GM19328 (cell line): ENCODE measurements at regions not wholly inside any gene's neighbourhood (a gene's known extent, or its start where the extent isn't known, plus 50 kb on each side); places are given as distances from the start of the nearest gene placed in this dataset.
"Not testable (repeated sequence)": the region's sequence is repeated elsewhere in the genome, so short reads cannot be mapped to it uniquely, and the experiment has no call there.

Experiments
- ATAC-seq: cut with Tn5 transposase; IDR thresholded peaks from one replicate; pipeline ENCODE4 v1.9.1; 2021; ENCODE audit warnings: mild to moderate bottlenecking, moderate library complexity; ENCODE audit not compliant: unreplicated experiment

DNA sequence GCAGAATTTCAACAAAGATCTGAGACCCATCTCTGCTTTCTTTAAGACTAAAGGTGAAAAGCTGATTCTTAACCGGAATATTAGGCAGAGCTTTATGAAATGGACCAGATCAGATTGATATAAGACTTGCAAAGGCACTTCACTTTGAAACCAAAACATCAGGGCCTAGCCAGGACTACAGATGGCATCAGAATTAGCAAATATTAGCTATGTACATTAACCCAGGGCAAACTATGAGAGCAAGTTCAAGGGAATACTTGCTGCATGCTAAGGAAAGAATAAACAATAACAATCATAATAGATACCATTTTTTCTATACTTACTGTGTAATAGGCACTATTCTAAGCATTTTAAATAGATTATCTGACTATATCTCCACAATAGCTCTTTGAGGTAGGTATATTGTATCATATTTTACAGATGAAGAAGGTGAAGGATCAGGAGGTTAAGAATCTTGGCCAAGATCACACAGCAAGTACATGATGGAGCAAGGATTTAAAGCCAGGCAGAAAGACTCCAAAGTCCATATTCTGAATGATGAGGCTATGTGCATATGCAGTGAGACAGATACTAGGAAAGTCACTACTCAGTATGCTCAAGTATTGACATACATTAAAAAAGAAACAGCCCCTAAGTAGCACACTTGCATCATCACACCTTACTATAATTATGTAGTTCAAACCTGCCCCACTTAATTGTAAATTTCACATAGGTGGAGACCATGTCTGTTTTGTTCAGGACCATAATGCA lies 209.3 kb upstream of the PKN2 start:
- no peak for ATAC-seq

DNA sequence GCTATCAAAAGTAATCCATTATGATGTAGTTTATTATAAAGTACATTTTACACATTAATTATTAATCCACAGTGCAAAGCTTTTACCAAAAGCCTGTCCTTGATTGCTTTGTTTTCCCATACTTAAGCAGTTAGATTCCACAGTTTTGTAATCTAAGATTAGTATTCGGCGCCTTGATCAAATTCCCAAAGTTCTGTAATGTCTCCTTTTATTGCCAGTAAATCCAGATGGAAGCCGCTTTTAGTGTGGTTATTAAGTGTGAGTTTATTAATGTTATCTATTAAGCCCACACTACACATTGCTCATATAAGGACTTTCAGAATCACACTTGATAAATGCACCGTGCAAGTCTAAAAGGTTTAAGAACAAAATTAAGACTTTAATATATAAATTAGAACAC lies 199.2 kb upstream of the PKN2 start:
- no peak for ATAC-seq

DNA sequence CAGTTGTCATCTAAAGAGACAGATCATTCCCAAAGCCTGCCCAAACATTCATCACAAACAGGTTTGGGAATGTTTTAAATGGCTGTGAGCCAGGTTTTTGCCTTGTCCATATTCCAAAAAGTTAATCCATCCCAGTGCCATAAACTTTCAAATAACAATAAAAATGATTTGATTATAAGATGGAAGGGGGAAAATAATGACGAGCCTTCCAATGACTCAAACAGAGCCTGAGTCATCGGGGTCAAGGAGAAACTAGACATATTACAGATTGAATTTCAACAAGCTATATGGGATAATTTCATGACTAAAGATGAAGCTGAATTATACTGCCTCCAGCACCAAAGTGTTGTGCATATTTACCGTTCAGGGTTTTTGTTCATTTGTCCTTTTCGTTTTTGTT lies 195.8 kb upstream of the PKN2 start:
- ATAC-seq, result no peak

DNA sequence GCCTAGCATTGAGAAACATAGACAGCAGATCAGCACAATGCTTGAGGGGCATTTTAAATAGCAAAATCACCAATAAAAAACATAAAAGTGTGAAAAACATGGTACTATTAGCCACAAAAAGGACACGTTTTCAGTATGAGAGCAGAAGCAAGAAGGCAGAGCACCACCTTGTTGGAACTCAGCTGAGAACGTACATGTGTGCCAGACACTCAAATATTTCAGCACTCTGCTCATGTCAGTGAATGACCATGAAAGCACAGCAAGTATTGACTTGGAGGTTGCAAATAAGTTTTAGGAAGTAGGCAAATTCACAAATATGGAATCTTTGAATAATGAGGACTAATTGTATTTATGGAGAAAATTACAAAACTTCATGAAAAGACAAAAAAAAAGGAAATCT lies 193.4 kb upstream of the PKN2 start:
- no peak for ATAC-seq

DNA sequence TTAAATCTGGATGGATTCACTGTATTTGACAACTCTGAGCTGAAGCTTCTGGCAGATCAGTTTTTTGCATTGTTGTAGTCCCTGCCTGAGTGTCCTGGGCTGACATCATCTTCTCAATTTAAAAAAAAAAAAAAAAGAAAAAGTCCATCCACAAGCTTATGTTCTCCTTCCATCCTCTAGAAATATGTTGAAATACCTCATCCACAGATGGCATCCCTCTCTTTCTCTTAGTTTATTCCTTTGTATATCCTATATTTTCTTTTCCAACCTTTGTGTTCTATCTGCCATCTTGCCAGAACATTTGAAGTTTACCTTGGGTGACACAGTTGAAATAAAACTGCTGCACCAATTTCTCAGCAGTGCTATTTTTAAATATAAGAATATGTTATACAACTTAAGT lies 184.4 kb upstream of the PKN2 start:
- no peak for ATAC-seq

DNA sequence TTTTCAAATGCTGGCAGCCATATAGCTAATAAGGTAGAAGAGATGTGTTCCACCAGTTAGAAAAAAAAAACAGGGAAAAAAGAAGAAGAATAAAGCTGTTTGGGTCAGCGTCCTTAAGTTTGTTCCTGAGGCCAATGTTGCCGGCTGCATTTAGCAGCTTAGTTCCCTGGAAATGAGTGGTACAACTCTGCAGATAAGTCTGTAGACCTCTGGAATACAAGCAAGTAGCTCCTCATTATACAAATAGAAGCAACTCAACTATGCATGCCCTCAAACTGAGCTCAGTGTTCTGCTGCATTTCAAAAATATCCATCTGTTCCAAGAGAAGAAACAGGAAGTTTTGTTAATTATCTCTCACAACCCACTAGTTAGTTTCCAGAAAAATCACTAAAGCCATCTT lies 181.2 kb upstream of the PKN2 start:
- no peak for ATAC-seq

DNA sequence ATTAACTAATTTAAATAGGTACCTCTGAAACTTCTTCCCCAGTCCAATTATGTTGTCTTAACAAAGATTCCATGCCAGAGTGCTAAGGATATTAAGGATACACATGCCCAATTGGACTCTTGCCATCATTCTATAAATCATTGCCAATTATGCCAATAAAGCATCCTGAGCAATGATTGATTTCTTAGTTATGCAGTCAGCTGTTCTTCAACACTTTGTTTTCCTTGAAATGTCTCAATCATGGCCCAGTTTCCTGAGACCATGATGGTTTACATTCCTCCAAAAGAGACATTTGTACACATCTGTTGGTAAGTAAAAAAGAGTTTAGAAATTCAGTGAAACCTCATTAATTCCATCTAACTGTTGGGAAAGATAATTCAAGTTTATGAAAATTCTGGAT lies 180.4 kb upstream of the PKN2 start:
- no peak for ATAC-seq

DNA sequence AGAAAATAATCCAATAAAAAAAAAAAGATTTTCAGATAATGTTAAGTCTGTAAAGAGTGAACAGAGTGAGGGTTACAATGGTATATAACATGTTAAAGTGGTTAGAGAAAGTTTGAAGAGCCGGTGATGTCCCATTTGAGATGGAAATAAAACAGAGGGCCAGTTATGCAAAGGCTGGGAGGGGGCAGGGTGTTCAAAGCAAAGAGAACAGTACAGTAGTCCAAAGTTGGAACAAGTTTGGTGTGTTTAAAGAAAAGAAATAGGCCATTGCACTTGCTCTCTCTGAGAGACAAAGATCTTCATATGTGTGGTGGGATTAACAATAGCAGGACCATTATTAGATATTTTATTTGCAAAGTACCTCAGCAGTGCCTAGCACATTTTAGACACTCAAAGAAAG lies 179.5 kb upstream of the PKN2 start:
- no peak for ATAC-seq

GRCh38 chr1:88509379-88509778 lies 174.7 kb upstream of the PKN2 start:
- no peak for ATAC-seq

DNA sequence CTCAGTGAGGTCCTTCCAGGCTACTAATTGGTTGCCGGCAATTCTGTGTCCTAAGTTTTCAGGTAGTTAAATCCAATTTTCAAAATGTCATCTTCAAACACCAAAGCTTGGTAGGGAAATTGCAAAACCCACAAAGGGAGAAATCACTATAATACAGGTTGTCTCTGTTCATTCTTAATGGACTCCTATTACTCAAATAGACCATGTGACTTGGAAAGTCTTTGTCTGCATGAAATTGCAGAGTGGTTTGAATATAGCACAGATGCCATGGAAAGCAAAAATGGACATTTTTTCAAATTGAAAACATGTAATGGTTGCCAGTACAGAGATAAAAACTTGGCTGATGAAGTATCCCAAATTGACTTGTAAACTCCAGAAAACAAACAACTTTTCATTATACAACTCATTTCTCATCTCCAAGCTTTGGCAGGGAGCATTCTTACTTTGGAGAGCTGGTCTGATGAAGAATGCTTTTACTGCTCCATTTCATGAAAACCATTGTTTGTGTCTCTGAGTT lies 169.5 kb upstream of the PKN2 start:
- no peak for ATAC-seq

- not testable (repeated sequence) for ATAC-seq
These were observed 166.6 kb upstream of the PKN2 start for GRCh38 chr1:88517499-88517898.

GRCh38 chr1:88519156-88519555 lies 164.9 kb upstream of the PKN2 start:
- no peak for ATAC-seq

DNA sequence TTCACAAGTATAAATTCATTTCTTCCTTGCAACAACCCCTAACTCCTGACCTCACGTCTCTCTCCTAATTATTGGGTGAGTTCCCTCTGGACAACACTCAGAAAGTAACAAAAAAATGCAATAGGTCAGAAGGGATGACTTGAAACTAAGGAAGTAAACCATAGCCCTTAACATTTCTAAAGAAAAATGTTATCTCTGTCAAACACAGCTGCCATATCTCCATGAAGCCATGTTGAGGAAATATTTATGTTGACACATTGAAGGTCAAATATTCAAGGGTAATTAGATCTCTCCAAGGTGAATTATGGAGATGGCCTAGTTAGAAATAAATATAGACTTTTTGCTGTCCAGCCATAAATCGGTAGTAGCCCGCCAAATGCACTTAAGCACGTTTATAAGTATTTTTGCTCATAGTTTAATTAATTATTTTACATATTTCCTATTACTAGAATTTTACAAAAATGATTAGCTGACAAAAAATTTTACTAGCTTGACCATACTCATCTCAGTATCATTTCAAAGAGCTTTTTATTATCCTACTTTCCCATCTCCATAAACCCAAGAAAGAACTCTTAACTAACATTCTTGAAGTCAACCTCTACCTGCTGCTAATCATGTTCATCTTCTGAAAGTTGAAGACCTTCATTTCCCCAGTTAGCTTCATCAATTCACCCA lies 160.1 kb upstream of the PKN2 start:
- no peak for ATAC-seq

- ATAC-seq, result no peak
These were observed 157.6 kb upstream of the PKN2 start for GRCh38 chr1:88526456-88526855.

GRCh38 chr1:88528792-88529191 lies 155.3 kb upstream of the PKN2 start:
- no peak for ATAC-seq

DNA sequence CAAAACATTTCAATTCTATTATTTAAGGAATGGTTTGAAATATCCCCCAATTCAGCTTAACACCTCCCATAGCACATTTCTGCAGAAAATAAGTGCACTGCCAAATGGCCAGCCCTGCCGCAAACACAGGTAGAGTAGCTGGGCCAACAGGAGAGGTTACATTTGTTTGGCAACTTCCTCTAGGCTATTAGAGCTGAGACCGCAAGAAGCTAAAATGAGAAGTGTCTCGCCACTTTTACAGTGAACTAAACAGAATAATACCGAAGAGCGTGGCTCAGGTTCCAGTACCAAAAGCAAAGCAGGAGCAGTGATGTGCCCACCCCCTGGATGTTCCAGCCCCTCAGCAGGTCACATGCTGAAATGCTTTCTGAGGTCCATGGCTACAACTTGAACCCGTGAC lies 154.5 kb upstream of the PKN2 start:
- ATAC-seq, result no peak

DNA sequence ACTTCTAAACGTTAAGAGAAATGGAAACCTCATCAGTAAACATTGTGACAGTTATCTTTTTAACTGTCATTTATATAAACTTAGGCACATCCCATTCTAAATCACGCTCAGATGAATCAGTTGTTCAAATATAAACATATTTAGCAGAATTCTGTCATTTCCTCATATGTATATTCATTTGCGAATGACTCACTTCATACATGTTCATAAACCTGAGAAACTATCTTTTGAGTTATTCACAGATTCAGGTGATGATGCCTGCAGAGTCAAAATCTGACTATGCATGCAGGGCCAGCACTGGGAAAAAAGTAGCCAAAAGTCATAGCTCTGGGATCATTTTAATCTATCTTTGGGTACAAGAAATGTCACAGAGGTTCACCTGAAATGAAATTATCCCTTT lies 153.8 kb upstream of the PKN2 start:
- no peak for ATAC-seq

DNA sequence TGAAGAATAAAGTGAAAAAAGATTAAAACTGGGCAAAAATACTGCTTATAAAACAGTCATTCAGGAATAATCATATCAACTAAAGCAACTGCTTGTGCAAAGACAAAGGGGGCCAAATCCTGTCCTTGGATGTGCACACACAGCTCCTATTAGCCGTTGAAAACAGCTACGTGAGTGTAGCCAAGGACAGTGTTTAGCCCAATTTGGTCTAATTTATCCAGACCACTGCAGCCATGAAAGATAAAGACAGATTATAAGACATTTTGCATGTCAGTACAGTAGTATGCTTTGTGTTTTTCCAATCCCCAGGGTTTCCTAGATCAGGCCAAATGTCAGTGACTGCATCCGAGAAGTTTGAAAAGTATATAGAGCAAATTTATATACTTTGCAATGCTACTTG lies 146.3 kb upstream of the PKN2 start:
- no peak for ATAC-seq

- ATAC-seq, result no peak
These were observed 145.7 kb upstream of the PKN2 start for GRCh38 chr1:88538222-88538899.

GRCh38 chr1:88540255-88540654 lies 143.8 kb upstream of the PKN2 start:
- ATAC-seq, result no peak

GRCh38 chr1:88541596-88541995 lies 142.5 kb upstream of the PKN2 start:
- ATAC-seq, result no peak

DNA sequence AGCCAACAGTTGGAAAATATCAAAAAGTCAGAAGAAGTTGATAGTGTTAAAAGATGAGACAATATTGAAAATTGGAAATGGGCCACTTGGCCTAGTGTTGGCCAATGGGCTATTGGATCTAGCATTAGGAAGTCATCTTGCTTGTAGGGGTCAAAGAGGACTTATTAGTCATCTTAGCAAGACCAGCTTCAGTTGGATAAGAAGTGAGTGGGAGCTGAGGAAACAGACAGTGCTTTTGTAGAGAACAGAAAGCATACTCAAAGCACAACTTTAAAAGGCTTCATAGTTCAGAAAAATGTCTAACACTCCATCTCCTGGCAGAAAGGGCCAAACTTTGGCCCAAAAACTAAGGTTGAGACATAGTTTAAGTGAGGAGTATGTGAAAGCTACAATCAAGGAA lies 139.9 kb upstream of the PKN2 start:
- no peak for ATAC-seq
